Mammary epithelial cell (primary cell): ENCODE measurements at regions not wholly inside any gene's neighbourhood (a gene's known extent, or its start where the extent isn't known, plus 50 kb on each side); places are given as distances from the start of the nearest gene placed in this dataset.

Source experiments
- EZH2 ChIP-seq: IDR thresholded peaks from 2 replicates; pipeline ENCODE4 v1.6.1; 2012; ENCODE audit warnings: low read length, inconsistent platforms, borderline replicate concordance
- TF ChIP-seq, protein P1 (sequence below), 2 donors: IDR thresholded peaks in 1 of 2; conservative IDR thresholded peaks in 1 of 2; 2 replicates each; pipeline ENCODE4 v1.5.1; 2011 to 2012; ENCODE audit warnings: inconsistent platforms in 2 of 2, low read length in 2 of 2, mild to moderate bottlenecking in 2 of 2, control low read depth in 1 of 2, low read depth in 1 of 2; ENCODE audit not compliant: insufficient read depth in 1 of 2; ENCODE audit errors: extremely low read depth in 1 of 2

- TF ChIP-seq, protein P1, sequence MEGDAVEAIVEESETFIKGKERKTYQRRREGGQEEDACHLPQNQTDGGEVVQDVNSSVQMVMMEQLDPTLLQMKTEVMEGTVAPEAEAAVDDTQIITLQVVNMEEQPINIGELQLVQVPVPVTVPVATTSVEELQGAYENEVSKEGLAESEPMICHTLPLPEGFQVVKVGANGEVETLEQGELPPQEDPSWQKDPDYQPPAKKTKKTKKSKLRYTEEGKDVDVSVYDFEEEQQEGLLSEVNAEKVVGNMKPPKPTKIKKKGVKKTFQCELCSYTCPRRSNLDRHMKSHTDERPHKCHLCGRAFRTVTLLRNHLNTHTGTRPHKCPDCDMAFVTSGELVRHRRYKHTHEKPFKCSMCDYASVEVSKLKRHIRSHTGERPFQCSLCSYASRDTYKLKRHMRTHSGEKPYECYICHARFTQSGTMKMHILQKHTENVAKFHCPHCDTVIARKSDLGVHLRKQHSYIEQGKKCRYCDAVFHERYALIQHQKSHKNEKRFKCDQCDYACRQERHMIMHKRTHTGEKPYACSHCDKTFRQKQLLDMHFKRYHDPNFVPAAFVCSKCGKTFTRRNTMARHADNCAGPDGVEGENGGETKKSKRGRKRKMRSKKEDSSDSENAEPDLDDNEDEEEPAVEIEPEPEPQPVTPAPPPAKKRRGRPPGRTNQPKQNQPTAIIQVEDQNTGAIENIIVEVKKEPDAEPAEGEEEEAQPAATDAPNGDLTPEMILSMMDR (conservative IDR thresholded peaks at IDR 0.05 in 1 of 2, IDR thresholded peaks at IDR 0.05 in 1 of 2; ENCODE audit: extremely low read depth in 1 of 2, insufficient read depth in 1 of 2, low read depth in 1 of 2, low read length in 2 of 2): no peak
- no peak for TF ChIP-seq EZH2
Observed at GRCh38 chr3:76552653-76553052, 487.2 kb upstream of the ROBO2 start.
